ENCODE measurements at regions not wholly inside any gene's neighbourhood (a gene's known extent, or its start where the extent isn't known, plus 50 kb on each side); places are given as distances from the start of the nearest gene placed in this dataset.
"Not testable (repeated sequence)": the region's sequence is repeated elsewhere in the genome, so short reads cannot be mapped to it uniquely, and the experiment has no call there.

DNA sequence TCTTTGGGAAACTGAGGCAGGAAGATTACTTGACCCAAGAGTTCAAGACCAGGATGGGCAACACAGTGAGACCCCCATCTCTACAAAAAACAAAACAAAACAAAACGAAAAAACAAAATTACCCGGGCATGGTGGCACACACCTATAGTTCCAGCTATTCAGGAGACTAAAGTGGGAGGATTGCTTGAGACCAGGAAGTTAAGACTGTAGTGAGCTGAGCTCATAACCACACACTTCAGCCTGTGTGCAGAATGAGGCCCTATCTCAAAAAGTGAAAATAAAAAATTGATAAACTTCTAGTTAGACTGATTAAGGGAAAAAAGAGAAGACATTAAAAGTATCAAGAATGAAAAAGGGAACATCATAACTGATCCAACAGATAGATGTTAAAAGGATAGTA, 154.0 kb downstream of the RHOU start:
- intact Hi-C loops (cut with micrococcal nuclease): no loop called here

DNA sequence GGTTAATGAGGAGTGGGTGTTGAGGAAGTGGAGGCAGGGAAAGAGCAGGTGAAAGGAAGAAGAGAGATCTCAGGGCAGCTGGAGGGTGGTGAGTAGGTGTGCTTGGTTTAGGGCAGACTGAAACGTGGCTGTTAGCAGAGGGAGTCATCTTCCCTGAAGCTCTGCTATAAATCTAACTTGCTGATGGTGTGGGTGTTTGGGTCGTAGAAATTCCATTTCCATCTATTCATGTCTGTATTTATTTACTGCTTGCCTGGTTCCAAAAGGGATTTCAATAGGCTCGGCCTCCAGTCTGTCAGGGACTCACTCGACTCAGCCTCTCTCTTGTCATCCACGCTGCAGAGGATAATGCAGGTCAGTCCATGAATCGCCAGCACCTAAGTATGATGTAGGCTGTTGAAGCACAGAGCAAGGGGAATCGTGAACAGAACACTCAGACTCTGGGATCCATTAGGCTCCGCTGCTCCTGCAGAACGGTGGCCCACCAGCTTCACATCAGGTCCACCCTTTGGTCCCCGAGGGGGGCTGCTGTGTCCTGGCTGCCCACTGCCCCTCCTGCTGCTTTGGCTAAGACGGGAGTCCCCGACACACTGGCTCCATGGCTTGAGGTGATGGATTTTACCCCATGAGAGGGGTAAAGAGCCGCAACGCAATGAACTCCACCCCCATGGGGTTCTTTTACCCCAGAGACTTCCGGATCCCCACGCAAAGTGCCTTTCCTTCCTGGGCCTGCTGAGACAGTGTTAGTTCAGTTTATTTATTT, 156.2 kb downstream of the RHOU start:
- intact Hi-C loops (cut with micrococcal nuclease): no loop called here

- intact Hi-C loops (cut with micrococcal nuclease): not testable (repeated sequence)
Observed at GRCh38 chr1:228892200-228892599, 156.9 kb downstream of the RHOU start.

GRCh38 chr1:228894442-228894989, 159.2 kb downstream of the RHOU start:
- intact Hi-C loops (cut with micrococcal nuclease): no loop called here

DNA sequence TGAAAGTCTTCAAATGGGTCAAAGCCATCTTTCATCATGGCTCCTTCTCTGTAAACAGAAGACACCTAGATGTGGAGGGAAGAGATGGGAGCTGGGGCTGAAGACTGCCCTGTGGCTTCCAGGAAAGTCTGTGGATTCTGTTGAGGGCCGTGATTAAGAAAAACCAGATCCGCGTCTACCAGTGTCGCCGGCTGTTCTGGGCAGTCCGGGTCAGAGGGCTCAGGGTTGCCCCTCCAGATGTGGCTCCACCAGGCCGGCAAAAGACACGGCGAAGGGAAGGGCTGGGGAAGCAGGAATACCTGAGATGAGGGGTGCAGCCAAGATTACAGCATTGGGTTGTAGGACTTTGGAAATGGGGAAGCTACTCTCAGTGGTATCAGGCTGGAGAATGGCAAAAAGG, 162.6 kb downstream of the RHOU start:
- intact Hi-C loops (cut with micrococcal nuclease): no loop called here

GRCh38 chr1:228898582-228898992, 163.3 kb downstream of the RHOU start:
- intact Hi-C loops (cut with micrococcal nuclease): no loop called here

DNA sequence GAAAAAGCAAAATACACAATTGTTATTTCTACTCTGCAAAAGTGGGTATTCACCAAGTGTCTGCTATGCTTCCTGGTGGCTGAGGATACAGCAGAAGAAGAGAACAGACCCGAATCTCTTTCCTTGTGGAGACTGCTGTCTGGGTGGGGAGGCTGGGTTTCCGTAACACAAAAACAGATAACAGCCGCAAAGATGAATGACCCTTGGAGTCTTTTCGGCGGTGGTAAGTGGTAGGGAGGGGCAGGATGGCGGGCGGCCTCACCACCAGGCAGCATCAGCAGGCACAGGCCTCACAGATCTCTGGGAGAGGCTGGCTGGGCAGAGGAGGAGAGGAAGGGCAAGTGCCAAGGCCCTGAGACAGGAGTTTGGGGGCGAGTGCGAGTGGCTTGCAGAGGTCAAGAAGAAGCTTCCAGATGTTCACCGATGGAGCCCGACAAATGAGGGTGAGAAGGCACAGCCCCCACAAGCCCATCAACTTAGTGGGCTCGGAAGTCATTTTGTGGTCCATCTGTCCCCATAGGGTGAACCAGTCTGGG, 164.2 kb downstream of the RHOU start:
- intact Hi-C loops (cut with micrococcal nuclease): no loop called here

GRCh38 chr1:228900099-228900885, 165.0 kb downstream of the RHOU start:
- intact Hi-C loops (cut with micrococcal nuclease): no loop called here

DNA sequence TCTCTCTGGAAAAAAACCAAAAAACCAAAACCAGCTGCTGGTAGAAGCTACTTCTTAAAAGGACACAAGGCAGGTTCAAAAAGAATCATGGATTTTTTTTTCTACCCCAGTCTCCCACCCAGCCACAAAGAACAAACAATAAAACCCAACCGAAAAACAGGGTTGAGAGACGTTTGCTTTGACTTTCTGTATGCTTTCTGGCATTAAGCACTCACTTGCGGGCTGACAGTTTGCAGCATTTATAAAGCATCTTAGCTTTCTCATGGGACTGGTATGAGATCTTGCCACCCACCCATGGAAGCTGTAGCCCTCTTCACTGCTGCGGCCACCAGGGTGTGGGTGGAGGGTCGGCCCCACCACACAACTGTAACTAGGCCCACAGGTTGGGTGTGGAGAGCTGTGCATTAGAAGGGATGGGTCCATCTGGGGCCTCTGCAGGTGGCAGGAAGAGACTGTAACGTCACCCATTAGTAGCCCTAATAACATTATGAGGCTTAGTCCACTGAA, 165.7 kb downstream of the RHOU start:
- intact Hi-C loops (cut with micrococcal nuclease): no loop called here

- intact Hi-C loops (cut with micrococcal nuclease): no loop called here
Observed at GRCh38 chr1:228901936-228902681, 166.8 kb downstream of the RHOU start.

GRCh38 chr1:228902781-228903433, 167.6 kb downstream of the RHOU start:
- intact Hi-C loops (cut with micrococcal nuclease): no loop called here

DNA sequence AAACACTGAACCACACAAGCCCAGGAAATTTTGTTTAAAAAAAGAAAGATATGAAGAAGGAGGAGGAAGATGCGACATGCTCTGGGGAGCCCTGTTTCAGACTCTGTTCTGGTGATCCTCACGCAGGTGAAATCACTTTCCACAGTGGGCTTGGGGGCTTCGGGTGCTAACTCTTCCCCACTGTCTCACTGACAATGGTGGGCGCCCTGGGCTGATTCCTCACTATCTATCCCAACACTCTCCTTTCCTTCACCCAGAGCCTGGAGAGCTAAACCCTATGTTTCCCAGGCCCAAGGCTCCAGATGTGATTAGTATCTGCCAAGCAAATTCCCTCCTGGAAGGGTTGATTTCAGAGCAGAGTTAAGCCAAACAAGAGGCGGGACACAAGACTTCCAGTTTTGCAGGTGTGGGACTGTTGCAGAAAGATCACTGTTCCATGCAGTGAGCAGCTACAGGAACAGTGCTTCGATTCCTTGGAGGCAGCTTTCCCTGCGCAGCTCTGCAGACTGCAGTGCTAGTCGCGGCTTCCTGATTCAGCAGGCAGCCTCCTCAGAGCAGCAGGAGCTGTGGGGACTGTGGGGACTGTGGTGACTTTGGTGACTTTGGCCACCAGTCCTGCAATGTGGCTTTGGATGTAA, 168.3 kb downstream of the RHOU start:
- intact Hi-C loops (cut with micrococcal nuclease): no loop called here

DNA sequence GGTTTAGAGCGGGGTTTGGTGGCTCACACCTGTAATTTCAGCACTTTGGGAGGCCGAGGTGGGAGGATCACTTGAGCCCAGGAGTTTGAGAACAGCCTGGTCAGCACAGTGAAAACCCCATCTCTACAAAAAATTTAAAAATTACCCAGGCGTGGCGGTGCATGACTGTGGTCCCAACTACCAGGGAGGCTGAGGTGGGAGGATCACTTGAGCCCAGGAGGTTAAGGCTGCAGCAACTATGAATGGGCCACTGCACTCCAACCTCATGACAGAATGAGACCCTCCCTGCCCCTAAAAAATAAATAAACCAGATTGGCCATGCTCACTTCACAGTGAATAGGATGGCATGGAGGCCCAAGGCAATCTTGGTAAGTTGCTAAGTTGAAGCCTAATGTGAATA, 168.9 kb downstream of the RHOU start:
- intact Hi-C loops (cut with micrococcal nuclease): no loop called here

GRCh38 chr1:228905701-228906101, 170.4 kb downstream of the RHOU start:
- intact Hi-C loops (cut with micrococcal nuclease): no loop called here

DNA sequence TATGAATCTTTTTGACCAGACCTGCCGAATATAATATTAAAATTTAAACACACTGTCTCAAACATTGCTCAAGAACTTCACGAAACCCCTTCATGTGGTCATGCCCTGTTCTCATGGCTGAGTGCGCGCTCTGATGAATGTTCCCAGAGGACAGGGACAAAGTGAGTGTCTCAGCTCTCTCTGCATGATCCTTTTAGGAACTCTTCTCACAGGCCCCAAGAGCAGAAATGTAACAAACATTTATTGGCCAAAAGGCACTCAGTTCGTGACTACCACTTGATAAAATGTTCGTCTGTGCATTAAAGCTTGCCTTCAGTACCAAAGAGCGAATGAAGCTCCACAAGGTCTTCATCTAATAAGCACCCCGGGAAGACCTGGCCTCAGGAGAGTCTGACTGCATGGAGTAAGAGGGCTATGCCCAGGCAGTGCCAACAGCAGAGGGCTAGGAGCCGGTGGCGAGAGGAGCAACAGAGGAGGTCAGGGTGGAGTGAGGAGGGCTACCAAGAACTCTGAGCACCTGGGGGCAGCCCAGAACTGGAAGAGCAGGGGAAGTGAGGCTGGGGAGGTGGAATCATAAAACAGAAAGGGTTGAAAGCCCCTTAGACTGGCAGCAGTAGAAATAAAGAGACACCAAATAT, 171.1 kb downstream of the RHOU start:
- intact Hi-C loops (cut with micrococcal nuclease): no loop called here

DNA sequence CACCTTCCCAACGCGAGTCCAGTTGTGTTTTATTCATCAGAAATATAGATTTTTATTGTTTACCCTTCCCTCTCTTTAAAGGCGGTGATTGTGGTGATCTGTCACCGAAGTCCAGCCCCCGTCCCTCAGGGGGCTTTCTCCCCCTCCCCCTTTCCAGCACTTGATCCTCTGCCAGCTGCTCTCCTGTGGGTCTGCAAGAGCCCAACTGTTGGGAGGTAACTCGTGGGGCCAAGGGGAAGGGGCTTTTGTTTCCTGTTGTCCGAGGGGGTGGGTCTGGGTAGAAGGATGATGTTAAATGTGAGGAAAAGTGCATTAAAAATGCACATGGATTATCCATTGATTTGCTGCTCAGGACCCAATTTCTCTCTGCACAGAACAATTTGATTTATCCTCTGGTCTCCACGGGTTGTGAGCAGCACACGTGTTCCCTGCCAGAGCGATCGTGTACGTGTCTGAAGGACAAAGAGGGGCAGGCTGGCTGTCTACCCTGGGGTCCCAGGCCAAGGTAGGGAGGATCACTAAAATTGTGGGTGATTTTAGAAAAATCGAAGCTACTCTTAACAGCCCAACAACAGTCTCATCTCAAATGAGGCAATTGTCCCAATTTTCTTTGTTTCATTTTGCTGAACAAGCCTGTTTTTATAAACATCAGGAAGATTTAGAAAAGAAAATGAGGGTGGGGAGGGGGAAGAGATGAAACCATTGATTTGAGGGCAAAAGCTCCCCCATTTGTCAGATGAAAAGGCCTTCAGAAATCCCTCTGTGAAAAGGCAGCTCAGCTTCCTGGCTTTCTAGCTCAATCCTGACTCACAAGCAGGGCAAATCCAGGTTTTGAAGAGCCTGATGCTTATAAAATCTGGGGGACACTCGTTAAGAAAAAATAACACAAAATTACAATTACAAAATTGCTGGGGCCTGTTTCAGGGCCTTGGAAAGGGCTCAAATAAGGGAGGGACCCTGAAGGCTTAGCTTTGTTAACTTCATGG, 176.2 kb downstream of the RHOU start:
- intact Hi-C loops (cut with micrococcal nuclease): no loop called here

- intact Hi-C loops (cut with micrococcal nuclease): no loop called here
Observed at GRCh38 chr1:228913626-228914414, 178.5 kb downstream of the RHOU start.

DNA sequence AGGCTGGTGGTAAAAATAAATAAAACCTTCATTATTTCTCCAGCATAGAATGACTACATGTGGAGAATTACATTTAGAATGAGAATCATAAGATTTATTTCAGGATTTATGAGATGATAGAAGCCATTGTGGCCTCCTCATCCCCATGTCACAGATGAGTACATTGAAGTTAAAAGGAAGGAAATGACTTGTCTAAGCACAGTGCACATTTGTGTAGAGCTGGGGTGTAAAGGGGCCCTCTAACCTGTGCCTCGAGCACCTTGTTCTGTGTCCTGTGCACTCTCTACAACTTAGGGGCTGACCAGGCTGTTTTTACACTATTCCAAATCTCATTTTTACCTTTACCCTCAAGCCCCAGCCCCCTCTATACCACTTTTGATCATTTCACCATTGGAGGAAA, 179.4 kb downstream of the RHOU start:
- intact Hi-C loops (cut with micrococcal nuclease): no loop called here
